ENCODE measurements at regions not wholly inside any gene's neighbourhood (a gene's known extent, or its start where the extent isn't known, plus 50 kb on each side); places are given as distances from the start of the nearest gene placed in this dataset.

- no peak for DNase-seq
These were observed 217.4 kb upstream of the PWP1 start for GRCh38 chr12:107468182-107468581.

GRCh38 chr12:107469011-107469410 is 216.6 kb upstream of the PWP1 start:
- no peak for DNase-seq

DNA sequence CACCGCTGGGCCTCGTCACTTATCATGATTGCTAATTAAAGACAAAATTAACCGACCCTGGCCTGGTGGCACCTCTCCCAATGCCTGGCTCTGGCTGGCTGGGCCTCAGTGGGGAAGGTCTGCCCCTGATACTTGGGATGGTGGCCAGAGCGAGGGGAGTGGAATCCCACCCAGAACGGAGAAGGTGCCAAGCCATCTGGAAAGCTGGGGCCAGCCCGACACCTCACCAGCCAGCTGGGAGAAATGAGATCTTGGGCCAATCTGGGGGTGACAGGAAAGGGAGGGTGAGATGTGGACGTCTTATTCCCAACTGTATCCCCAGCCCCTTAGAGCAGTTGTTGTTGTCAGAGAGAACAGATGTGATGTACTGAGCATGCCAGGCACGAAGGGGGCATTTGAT is 215.0 kb upstream of the PWP1 start:
- no peak for DNase-seq

- no peak for DNase-seq
These were observed 213.3 kb upstream of the PWP1 start for GRCh38 chr12:107472308-107472707.

DNA sequence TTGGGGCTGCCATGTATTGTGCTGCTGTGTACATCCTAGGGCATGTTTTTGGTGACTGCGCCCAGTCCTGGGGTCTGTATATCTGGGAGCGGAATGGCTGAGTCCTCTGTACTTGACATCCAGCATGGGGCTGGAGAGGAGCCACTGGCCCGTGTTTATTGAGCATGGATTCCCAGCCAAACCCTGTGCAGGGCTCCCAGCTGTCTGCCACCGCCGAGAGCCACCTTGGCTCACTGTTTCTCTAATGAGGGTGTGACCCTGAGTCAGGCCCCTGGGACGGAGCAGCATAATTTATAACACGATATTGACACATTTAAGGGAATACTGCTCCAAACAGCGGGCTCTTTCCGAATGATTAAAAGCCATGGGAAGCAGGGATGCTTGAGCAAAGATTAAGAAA is 211.5 kb upstream of the PWP1 start:
- DNase-seq = no peak

DNA sequence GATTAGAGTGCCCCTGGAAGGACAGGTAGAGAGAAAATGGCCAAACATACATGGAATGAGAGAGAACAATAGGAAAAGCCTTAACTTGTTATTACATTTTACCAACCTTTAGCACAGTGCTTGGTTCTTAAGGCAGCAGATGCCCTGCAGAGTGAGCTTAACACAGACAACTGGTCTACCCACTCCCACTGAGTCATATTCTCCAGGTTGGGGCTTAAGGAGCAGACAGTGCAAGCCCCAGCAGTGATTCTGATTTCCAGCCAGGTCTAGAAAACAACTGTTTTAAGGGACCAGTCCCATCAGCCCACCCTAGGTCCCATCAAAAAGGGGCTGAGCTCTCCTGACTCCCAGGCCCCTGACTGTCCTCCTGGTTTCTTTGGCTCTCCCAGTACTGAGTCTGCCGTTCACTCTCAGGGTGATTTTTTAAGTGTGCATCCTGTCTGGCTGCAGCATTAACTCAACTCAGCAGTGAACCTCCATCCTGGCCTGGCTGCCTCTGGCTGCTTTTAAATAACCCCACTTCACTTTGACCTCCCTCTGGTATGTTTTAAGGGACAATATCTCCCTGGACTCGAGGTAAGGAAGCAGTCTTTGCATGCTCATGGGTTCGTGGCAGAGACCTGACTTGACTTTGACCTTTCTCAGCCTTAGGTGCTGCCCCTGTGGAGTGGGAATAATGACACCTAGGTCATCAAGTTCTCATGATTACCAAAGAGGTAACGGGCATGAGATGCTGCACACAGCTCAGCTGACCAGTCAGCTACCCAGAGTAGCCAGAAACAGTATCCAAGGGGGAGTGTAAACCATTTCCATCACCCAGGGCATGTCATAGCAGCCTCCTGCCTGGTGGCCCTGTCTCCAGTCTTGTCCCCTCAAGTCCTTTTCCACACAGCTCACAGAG is 210.7 kb upstream of the PWP1 start:
- no peak for DNase-seq

GRCh38 chr12:107475900-107476299 is 209.7 kb upstream of the PWP1 start:
- DNase-seq = no peak

- no peak for DNase-seq
These were observed 208.6 kb upstream of the PWP1 start for GRCh38 chr12:107477018-107477417.

DNA sequence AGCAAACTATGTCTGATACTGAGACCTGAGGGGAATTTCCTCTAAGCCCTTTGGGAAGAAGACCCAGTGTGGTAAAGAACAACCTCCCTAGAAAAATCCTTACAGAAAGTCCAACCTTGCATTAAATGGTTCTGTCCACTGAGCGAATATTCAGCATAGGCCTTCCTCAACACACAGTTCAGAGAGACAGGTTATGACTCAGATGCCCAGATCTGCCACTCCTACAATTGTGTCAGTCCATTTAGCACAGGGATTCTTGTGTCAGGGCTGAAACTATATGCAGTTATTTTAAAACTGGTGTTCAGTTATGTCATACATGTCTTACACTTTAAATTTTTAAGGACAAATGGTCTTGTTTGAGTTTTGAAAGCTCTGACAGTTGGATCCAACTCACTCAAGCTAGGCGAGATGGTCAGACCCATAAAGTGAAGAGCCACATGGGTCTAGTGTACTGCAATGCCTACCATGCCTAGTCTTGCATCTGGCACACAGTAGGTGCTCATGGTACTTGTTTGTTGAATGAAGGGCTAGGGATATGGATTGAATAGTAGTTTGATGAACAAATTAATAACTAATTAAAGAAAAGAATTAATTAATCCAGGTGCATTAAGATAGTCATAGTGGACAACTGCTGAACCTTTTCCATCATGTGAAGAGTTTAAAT is 207.5 kb upstream of the PWP1 start:
- DNase-seq = no peak

- DNase-seq = no peak
These were observed 206.7 kb upstream of the PWP1 start for GRCh38 chr12:107478881-107479280.

GRCh38 chr12:107480836-107481608 is 204.6 kb upstream of the PWP1 start:
- DNase-seq = no peak

DNA sequence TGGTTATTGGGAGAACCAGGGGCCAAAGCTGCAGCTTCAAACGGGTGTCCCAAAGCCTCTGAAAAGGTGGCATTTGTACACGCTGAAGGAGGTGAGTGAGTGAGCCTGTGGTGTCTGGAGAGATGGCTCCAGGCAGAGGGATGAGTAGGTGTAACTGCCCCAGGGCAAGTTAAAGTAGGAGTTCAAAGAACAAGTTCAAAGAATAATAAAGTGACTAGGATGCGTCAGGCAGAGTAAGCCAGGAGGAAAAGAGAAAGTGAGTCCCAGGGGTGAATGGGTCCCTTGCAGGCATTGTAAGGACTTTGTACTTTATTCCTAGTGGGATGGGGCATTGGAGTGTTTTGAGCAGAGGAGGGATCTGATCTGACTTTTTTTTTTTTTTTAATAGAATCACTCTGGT is 201.4 kb upstream of the PWP1 start:
- DNase-seq = no peak

GRCh38 chr12:107484941-107485340 is 200.7 kb upstream of the PWP1 start:
- no peak for DNase-seq

DNA sequence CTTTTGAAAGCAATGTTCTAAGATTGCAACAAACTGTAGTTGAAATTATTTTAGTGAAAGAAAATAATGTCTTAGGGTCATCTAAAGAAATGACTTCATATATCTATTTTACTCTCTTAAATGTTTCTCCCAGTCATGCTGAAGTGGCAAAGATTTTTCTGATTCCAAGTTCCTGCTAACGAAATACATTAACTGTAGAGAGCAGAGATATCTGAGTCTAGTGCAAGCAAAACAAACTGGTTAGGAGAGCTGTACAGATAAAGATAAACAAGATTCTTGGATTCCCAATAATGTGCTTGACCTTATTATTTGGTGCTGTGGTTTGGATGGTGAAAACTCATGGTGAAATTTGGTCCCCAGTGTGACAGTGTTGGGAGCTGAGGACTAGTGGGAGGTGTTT is 199.9 kb upstream of the PWP1 start:
- DNase-seq = no peak

- DNase-seq = no peak
These were observed 199.3 kb upstream of the PWP1 start for GRCh38 chr12:107486140-107486892.

DNA sequence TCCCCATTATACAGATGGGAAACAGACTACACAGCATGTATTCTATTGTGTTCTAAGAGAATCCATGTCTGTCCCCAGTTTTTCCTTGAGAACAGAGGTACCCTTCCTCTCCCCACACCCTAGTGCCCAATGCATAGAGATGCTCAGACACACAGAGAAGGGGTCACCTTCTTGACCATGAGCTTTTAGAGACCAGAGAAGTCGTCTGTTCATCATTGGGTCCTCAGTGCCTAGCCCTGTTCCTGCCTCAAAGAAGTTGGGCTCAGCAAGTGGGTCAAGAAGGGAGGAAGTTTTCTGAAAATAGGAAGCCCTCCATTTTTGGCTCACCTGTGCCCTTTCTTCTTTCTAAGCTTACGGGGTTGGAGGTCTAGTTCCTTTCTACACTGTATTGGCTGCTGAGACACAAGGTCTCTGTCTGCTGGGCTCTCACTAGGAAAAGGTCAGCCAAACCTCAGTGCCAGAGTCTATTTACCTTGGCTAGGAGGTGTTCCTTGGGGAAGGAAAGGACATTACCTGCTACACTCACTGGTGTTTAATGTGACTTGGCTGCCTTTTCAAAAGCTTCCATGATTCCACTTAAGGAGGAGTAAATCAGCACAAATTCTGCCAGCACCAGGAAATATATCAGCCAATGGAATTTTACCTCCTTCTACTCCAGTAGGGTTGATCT is 198.5 kb upstream of the PWP1 start:
- no peak for DNase-seq

DNA sequence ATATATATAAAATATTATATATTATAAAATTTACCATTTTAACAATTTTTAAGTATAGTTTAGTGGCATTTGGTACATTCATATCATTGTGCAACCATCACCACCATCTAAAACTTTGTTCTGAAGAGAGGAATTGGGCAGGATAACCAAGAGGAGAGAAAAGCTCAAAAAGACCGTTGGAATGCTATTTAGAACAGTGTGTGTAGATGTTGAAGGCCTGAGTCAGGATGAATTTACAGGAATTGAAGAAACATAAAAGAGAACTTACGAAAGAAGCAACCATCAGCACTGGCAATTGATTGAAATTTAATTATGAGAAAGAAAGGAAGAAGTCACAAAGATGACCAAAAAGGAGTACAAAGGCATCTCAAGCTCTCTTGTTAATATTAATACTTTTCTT is 196.9 kb upstream of the PWP1 start:
- DNase-seq = no peak

DNA sequence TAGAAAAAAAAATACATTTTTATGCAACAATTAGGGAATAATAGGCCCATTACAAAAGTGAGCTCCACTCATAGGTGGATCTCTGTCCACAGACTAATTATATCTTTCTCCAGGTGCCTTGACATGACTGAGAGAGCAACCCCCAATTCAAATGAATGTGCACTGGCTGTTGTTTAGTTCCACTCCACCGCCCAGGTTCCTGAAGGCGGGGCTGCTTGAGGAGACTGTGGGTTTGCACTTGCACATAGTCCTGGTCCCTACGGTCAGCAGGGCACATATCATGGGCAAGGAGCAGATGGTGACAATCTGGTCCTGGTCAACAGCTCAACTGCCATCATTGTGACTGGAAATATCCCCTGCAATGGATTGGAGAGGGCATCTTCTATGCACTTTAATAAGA is 195.6 kb upstream of the PWP1 start:
- DNase-seq = no peak

GRCh38 chr12:107491856-107492255 is 193.7 kb upstream of the PWP1 start:
- DNase-seq = no peak

GRCh38 chr12:107492393-107493134 is 193.0 kb upstream of the PWP1 start:
- DNase-seq = no peak

- no peak for DNase-seq
These were observed 192.5 kb upstream of the PWP1 start for GRCh38 chr12:107493135-107493494.
